ENCODE measurements at regions not wholly inside any gene's neighbourhood (a gene's known extent, or its start where the extent isn't known, plus 50 kb on each side); places are given as distances from the start of the nearest gene placed in this dataset.

GRCh38 chr20:51335329-51335841 is 207.1 kb downstream of the NFATC2 start:
- DNase-seq: no peak

GRCh38 chr20:51334609-51335008 is 207.9 kb downstream of the NFATC2 start:
- DNase-seq: no peak

GRCh38 chr20:51333971-51334370 is 208.5 kb downstream of the NFATC2 start:
- DNase-seq: no peak

- DNase-seq: no peak
These were observed 209.1 kb downstream of the NFATC2 start for GRCh38 chr20:51333446-51333845.

GRCh38 chr20:51331481-51331880 is 211.0 kb downstream of the NFATC2 start:
- DNase-seq: no peak

GRCh38 chr20:51329845-51330244 is 212.7 kb downstream of the NFATC2 start:
- DNase-seq: no peak

GRCh38 chr20:51327251-51327841 is 215.2 kb downstream of the NFATC2 start:
- DNase-seq: no peak

GRCh38 chr20:51326201-51326819 is 216.2 kb downstream of the NFATC2 start:
- DNase-seq: peak; percentile 28

GRCh38 chr20:51322164-51322707 is 220.3 kb downstream of the NFATC2 start:
- DNase-seq: no peak

- no peak for DNase-seq
These were observed 221.0 kb downstream of the NFATC2 start for GRCh38 chr20:51321343-51322163.

GRCh38 chr20:51319522-51319921 is 223.0 kb downstream of the NFATC2 start:
- DNase-seq: no peak

- DNase-seq: peak; percentile 47
These were observed 224.2 kb downstream of the NFATC2 start for GRCh38 chr20:51318058-51318949.

GRCh38 chr20:51315390-51315789 is 227.1 kb downstream of the NFATC2 start:
- DNase-seq: no peak

GRCh38 chr20:51313358-51313827 is 229.1 kb downstream of the NFATC2 start:
- no peak for DNase-seq

- DNase-seq: no peak
These were observed 230.1 kb downstream of the NFATC2 start for GRCh38 chr20:51312480-51312783.

- DNase-seq: peak; percentile 21
These were observed 230.7 kb downstream of the NFATC2 start for GRCh38 chr20:51311636-51312479.

GRCh38 chr20:51310216-51310615 is 232.3 kb downstream of the NFATC2 start:
- DNase-seq: no peak

- no peak for DNase-seq
These were observed 233.4 kb downstream of the NFATC2 start for GRCh38 chr20:51309128-51309527.

GRCh38 chr20:51306521-51307358 is 235.8 kb downstream of the NFATC2 start:
- DNase-seq: peak; percentile 71

- no peak for DNase-seq
These were observed 236.4 kb downstream of the NFATC2 start for GRCh38 chr20:51306081-51306480.

All from suppressor macrophage treated with lipopolysaccharide for 4 hours (primary cell).